ENCODE measurements at regions not wholly inside any gene's neighbourhood (a gene's known extent, or its start where the extent isn't known, plus 50 kb on each side); places are given as distances from the start of the nearest gene placed in this dataset.

GRCh38 chr3:14252321-14253021 lies 73.9 kb downstream of the LSM3 start:
- ATAC-seq, result no peak
- intact Hi-C loops (cut with DNase I), result no loop called here
- DNase-seq (ENCODE audit: missing footprints), result no peak

DNA sequence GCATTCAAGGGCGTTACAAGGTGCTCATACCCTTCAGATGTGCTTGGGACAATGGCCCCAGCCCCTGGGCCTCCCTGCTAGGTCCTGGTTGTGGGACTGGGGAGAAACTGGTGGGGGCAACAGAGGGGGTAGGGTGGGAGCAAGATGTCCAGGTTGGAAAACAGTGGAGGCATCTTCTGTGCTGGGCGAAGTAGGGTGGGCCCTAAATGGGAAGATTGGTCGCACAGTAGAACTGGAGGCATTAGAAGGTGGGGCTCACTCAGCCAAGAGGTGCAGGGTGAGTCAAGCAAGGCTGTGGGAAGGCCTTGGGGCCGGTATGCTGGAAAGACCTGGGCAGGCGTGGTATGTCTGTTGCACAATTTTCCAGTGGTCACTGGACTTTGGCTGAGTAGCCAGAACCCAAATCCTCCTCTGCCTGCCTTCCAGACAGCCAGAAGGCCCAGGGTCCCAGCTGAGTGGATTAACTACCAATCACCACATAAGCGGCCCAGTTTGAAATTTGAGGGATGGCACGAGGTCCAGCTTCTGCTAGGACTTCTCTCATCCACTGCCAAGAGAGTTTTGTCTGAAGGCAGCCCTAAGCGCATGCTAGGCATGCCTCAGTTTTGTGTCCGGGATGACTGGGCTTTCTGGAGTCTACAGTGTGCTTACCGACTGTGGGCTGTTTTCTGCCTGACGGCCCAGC lies 74.5 kb downstream of the LSM3 start:
- ATAC-seq (no peak), DNase-seq (ENCODE audit: missing footprints) (no peak)
- intact Hi-C loops (cut with DNase I), result no loop called here

DNA sequence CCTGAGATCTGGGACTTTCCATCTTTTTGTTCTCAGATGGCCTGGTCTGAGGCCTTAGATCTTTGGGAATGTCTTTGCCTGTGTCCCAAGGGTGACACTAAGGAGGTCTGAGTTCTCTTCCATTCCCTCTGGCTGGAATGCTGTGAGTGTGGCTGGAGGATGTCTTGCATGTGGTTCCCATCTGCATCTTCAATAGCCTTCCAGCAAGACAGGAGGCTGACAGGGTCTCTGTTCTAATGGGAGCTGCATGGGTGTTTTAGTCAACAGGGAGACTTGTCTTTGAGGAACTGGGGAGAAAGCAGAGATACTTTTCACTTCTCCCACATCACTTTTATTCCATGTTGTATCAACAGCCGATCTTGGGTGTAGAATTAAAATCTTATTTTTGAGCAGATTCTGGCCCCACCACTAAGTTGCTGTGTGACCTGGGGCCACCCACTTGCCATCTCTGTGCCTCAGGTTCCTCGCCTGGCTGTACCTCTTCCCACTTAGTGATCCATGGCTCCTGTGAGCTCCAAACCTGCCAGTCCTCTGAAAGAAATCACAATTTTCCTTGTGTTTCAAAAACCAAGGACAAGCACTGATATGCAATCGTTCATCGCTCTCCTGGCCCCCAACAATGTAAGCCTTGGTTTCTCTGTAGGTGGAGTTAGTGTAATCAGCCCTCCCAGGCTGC lies 75.2 kb downstream of the LSM3 start:
- intact Hi-C loops (cut with DNase I), result no loop called here
- no peak for DNase-seq (ENCODE audit: missing footprints)
- no peak for ATAC-seq

GRCh38 chr3:14254812-14255702 lies 76.4 kb downstream of the LSM3 start:
- intact Hi-C loops (cut with DNase I), result no loop called here
- ATAC-seq (no peak), DNase-seq (ENCODE audit: missing footprints) (no peak)

- ATAC-seq (no peak), DNase-seq (ENCODE audit: missing footprints) (no peak)
- intact Hi-C loops (cut with DNase I), result no loop called here
Observed at GRCh38 chr3:14256046-14256445, 77.4 kb downstream of the LSM3 start.

DNA sequence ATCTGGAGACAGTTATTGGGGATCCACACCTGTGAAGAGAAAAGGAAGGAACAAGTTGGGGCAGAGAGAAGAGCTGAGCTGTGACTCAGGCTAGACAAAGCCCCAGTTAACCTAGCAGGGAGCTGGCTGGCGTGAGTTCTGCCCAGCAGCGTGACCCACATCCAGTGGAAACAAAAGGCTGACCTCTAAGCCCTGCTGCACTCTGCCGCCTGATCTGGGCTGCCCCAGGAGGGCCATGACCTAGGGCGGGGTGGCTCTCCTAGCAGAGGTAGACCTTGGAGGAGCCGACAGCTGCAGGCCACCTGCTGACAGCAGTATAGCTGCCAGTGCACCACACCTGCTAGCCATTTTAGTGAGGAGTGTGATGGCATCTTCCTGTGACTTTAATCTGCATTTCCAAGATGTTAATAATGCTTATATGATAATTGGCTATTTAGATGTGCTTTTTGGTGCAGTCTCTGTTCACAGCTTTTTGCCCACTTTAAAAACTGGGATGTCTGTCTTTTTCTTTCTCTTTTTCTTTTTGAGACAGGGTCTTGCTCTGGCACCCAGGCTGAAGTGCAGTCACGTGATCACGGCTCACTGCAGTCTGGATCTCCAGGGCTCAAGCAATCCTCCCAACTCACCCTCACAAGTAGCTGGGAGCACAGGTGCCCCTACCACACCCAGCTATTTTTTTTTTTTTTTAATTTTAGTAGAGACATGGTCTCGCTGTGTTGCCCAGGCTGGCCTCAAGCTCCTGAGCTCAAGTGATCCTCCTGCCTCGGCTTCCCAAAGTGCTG lies 78.1 kb downstream of the LSM3 start:
- intact Hi-C loops (cut with DNase I), result no loop called here
- ATAC-seq (no peak), DNase-seq (ENCODE audit: missing footprints) (no peak)

- ATAC-seq, result no peak
- intact Hi-C loops (cut with DNase I), result no loop called here
- no peak for DNase-seq (ENCODE audit: missing footprints)
Observed at GRCh38 chr3:14258906-14259904, 80.6 kb downstream of the LSM3 start.

- no peak for DNase-seq (ENCODE audit: missing footprints)
- ATAC-seq, result no peak
- intact Hi-C loops (cut with DNase I), result loop anchor here (2.0 to 10.0 kb wide), 4 partner anchors 56 to 364 kb away; partner anchors contain the start of gene SLC6A6
Observed at GRCh38 chr3:14260463-14260862, 81.8 kb downstream of the LSM3 start.

DNA sequence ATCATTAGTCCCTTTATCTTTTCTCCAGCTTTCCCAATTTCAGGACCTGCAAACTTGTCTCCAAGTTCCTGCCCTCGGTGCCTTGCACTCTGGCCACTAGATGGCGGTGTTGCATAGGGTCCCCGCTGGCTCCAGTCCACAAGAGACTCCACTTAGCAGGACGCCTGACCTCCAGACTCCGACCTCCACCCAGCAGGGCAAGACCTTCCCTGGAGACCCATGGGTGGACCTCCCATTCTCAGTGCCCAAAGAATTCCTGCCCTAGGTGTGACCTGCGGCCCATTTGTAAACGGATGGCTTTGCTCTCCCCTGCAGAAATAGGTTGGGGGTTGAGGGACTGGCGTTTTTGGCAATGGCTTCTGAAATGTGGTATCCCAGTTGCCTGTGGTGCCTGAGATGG lies 82.6 kb downstream of the LSM3 start:
- ATAC-seq (peak; percentile 82), DNase-seq (ENCODE audit: missing footprints) (peak; percentile 90)
- intact Hi-C loops (cut with DNase I), result loop anchor here (1.0 to 10.0 kb wide), 6 partner anchors 56 to 364 kb away; partner anchors contain the start of gene SLC6A6

DNA sequence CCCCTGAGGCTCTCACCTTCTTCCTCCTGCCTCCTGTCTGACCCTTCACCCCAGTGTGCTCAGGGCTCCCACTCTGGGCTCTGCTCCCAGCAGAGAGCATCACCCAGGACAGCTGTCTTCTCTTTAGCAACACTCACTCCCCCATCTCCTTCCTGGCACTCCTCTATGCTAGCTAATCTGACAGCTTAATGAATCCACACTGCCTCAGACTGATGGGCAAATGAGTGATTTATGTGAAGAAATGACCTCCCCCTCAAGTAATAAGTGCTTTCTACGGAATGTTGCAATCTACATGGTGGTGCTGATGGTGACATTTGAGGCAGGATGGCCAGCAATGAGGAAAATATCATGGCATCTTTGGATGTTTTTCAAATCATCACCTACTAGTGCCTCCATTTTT lies 83.6 kb downstream of the LSM3 start:
- intact Hi-C loops (cut with DNase I), result loop anchor here (10.0 kb wide), 1 partner anchor 143 kb away; the partner anchor contains the start of gene SLC6A6
- no peak for ATAC-seq
- DNase-seq (ENCODE audit: missing footprints), result no peak

GRCh38 chr3:14262867-14263266 lies 84.2 kb downstream of the LSM3 start:
- DNase-seq (ENCODE audit: missing footprints) (no peak), ATAC-seq (no peak)
- intact Hi-C loops (cut with DNase I), result loop anchor here (10.0 kb wide), 1 partner anchor 142 kb away; the partner anchor contains the start of gene SLC6A6

- DNase-seq (ENCODE audit: missing footprints), result no peak
- intact Hi-C loops (cut with DNase I), result loop anchor here (10.0 kb wide), 1 partner anchor 141 kb away; the partner anchor contains the start of gene SLC6A6
Observed at GRCh38 chr3:14263317-14264005, 84.8 kb downstream of the LSM3 start.

DNA sequence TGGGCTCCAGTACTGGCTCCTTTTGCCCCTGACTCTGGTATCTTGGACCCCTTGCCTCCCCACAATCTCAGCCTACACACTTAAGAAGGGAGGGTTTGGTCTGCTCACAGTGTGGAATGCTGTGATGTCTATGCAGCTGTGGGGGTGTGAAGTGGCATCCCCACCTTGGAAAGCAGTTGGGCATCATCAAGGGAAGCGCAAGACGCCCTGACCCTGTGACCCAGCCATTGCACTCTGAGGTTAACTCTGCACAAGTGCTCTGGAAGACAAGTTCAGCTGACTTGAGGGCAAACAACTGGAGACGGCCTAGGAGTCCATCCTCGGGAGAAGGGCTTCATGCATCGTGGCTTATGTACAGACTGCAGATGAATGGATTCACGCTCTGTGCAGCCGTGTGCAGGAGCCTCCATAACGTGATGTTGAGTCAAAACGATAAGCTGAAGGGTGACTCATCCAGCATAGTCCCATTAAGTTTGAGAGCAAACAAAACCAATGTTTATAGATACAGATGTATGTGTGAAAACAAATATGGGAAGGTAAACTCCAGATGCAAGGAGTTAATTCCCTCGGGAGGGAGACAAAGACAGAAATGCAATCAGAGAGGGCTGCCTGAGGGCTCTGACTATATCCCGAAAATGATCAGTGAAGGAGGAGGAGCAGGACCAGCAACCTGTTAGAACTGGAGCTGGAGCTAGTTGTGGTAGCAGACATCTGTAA lies 86.8 kb downstream of the LSM3 start:
- ATAC-seq, result no peak
- intact Hi-C loops (cut with DNase I), result loop anchor here (10.0 kb wide), 1 partner anchor 139 kb away; the partner anchor contains the start of gene SLC6A6
- no peak for DNase-seq (ENCODE audit: missing footprints)

More at GRCh38 chr3:14263317-14264005, 84.8 kb downstream of the LSM3 start:
- ATAC-seq, result no peak

GRCh38 chr3:14266361-14266760 lies 87.7 kb downstream of the LSM3 start:
- DNase-seq (ENCODE audit: missing footprints), result no peak
- intact Hi-C loops (cut with DNase I), result loop anchor here (10.0 kb wide), 1 partner anchor 138 kb away; the partner anchor contains the start of gene SLC6A6

DNA sequence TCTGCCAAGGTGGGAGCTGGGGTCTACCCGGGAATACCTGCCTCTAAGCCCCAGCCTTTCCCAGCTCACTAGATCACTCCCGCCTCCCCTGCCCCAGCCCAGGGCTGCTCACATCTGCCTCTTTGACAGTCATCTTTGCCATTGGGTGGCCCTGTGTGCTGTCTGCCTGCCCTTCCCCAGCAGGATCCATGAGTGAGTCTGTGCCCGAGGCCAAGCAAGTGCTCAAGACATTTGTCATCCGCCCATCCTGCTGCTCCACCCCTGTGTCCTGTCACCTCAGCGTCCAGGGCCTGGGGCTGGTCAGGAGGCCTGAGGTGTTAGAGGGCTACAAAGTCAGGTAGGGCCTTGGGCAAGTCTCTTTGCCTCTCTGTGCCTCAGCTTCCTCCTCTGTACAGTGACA lies 89.4 kb downstream of the LSM3 start:
- no peak for ATAC-seq
- DNase-seq (ENCODE audit: missing footprints), result no peak
- intact Hi-C loops (cut with DNase I), result loop anchor here (10.0 kb wide), 1 partner anchor 137 kb away; the partner anchor contains the start of gene SLC6A6

More at GRCh38 chr3:14266361-14266760, 87.7 kb downstream of the LSM3 start:
- peak; percentile 82 for ATAC-seq
